GM12874 (cell line): ENCODE measurements at regions not wholly inside any gene's neighbourhood (a gene's known extent, or its start where the extent isn't known, plus 50 kb on each side); places are given as distances from the start of the nearest gene placed in this dataset.

Experiments used
- CTCF ChIP-seq: IDR thresholded peaks from 2 replicates; pipeline ENCODE4 v1.5.1; 2011; ENCODE audit warnings: low read depth, mild to moderate bottlenecking, control low read depth, low read length, moderate library complexity; ENCODE audit not compliant: insufficient read depth

- TF ChIP-seq CTCF = no peak
Observed at GRCh38 chr10:3620818-3621217, 164.2 kb downstream of the KLF6 start.

- TF ChIP-seq CTCF = no peak
Observed at GRCh38 chr10:3619241-3619640, 165.8 kb downstream of the KLF6 start.

- no peak for TF ChIP-seq CTCF
Observed at GRCh38 chr10:3616880-3617279, 168.1 kb downstream of the KLF6 start.

GRCh38 chr10:3613318-3613717 is 171.7 kb downstream of the KLF6 start:
- no peak for TF ChIP-seq CTCF

- TF ChIP-seq CTCF = no peak
Observed at GRCh38 chr10:3612183-3613001, 172.6 kb downstream of the KLF6 start.

GRCh38 chr10:3606309-3606708 is 178.7 kb downstream of the KLF6 start:
- no peak for TF ChIP-seq CTCF

GRCh38 chr10:3605882-3606281 is 179.1 kb downstream of the KLF6 start:
- TF ChIP-seq CTCF = no peak
